Muscle of arm (tissue), 1 donor: ENCODE measurements at regions not wholly inside any gene's neighbourhood (a gene's known extent, or its start where the extent isn't known, plus 50 kb on each side); places are given as distances from the start of the nearest gene placed in this dataset.

Source experiments
- DNase-seq: peaks from one replicate; pipeline ENCODE4 v3.0.0-alpha.2; 2013

DNA sequence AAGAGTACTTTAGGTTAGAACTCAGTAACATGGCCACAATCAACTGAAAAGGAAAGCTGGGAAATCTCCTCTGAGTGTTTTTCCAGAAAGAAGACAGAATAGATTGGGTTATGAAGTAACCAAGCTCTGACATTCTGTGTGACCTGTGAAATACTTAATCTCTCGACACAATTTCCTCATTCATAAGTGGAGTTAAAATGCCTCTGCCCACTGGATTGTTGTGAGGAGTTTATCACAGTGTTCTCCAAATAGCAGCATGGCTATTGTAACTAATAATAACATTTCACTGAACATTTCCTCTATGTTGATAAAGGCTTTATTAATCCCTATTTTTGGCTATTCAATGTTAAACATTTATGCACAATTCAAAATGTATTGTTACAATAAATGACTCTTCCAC lies 311.0 kb downstream of the GABRB2 start:
- DNase-seq, result no peak

- DNase-seq, result no peak
These were observed 313.0 kb downstream of the GABRB2 start for GRCh38 chr5:161233553-161233952.

DNA sequence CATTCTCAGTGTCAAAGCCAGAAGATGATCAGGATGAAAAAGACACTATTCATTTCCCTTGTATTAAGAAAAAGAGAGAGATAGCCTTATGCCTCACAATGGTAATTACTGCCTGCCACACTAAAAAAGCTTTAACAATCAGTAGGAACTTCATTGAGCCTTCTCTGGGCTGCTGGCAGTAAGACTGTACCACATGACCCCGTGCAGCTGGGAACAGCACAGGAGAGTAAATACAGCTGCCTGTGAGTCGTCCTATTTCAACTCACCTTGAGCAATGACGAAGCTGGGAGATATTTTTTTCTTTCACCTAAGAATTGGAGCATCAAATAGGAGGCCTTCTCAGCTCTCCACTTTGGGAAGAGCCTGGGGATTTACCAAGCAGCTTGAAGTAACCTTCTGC lies 316.3 kb downstream of the GABRB2 start:
- no peak for DNase-seq

- DNase-seq, result no peak
These were observed 326.7 kb downstream of the GABRB2 start for GRCh38 chr5:161219816-161220215.

DNA sequence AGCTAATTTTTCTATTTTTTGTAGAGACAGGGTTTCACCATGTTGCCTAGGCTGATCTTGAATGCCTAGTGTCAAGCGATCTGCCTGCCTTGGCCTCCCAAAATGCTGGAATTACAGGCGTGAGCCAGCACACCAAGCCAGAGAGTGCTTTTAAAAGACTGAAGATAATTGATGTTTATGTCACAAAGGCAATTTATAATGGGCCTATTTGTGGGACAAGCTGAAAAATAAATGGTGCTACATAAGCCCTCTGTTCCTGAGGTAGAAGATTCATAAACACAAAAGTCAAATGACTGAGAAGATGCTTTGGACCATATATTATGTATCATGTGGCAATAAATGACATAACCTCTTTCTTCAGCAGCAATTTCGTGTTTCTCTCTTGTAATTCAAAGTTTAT lies 329.6 kb downstream of the GABRB2 start:
- no peak for DNase-seq

- no peak for DNase-seq
These were observed 334.3 kb downstream of the GABRB2 start for GRCh38 chr5:161212123-161212712.

DNA sequence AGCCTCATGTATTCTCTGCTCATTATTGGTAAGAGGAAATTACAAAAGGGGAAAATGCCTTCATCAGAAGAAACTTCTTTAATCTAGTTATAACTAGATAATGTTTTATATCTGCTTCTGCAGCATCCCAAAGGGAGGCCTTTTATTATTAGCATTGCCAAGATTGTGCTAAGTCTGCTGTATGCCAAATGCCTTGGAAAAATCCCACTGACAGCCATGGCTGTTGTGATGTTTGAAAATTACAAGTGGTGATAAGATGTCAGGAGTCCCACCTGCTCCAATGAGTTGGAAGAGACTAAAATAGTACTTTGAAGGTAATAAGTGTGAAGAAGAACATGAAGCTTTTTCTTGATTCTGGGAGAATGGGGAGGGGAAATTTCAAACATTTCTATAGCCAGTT lies 345.0 kb downstream of the GABRB2 start:
- no peak for DNase-seq

GRCh38 chr5:161190778-161191177 lies 338.8 kb upstream of the ATP10B start:
- no peak for DNase-seq

GRCh38 chr5:161190086-161190485 lies 338.1 kb upstream of the ATP10B start:
- no peak for DNase-seq

- no peak for DNase-seq
These were observed 337.4 kb upstream of the ATP10B start for GRCh38 chr5:161189452-161189851.

DNA sequence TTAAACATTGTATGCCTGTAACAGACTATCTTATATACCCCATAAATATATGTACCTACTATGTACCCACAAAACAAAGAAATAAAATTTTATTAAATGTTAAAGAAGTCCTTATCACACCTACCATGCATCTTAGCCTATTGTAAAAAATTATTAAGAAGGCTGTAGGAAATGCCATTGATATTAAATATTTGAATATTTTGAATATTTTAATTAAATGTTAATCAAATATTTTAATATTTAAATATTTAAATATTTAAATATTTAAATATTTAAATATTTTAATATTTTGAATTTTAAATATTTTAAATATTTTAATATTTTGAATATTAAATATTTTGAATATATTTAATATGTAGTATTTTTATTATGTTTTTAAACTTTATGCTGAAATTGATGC lies 331.5 kb upstream of the ATP10B start:
- DNase-seq, result no peak

- DNase-seq, result no peak
These were observed 324.2 kb upstream of the ATP10B start for GRCh38 chr5:161176221-161176620.

GRCh38 chr5:161169776-161170175 lies 317.8 kb upstream of the ATP10B start:
- no peak for DNase-seq

- DNase-seq, result no peak
These were observed 315.2 kb upstream of the ATP10B start for GRCh38 chr5:161167016-161167767.

DNA sequence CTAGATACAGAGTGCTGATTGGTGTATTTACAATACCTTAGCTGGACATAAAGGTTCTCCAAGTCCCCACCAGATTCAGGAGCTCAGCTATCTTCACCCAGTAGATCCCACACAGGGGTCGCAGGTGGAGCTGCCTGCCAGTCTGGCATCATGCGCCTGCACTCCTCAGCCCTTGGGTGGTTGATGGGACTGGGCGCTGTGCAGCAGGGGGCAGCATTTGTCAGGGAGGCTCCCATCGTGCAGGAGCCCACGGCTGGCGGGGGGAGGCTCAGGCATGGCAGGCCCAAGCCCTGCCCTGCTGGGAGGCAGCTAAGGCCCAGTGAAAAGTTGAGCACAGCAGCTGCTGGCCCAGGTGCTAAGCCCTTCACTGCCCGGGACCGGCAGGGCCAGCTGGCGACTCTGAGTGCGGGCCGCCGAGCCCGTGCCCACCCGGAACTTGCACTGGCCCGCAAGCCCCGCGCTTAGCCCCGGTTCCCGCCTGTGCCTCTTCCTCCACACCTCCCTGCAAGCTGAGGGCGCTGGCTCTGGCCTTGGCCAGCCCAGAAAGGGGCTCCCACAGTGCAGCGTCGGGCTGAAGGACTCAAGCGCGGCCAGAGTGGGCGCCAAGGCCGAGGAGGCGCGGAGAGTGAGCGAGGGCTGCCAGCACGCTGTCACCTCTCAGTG lies 314.1 kb upstream of the ATP10B start:
- no peak for DNase-seq

GRCh38 chr5:161157925-161158324 lies 305.9 kb upstream of the ATP10B start:
- no peak for DNase-seq

DNA sequence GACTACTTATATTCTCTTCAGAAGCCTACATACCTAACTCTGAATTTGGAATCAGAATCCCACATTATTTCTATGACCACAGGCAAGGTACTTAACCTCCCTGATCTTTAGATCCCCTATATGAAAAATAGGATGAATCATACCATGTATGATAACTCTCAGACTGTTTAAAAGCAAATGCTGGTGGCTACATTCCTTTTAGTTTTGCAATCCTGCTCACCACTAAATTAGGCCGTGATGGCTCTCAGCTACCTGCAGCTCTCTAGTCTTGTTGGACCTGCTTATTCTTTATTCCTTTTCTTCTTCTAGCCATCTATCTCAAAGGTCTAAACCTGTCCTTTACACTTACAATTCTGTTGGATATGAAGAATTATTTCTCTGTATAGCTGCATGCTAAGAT lies 303.4 kb upstream of the ATP10B start:
- DNase-seq, result no peak

- DNase-seq, result no peak
These were observed 300.5 kb upstream of the ATP10B start for GRCh38 chr5:161152415-161152940.

DNA sequence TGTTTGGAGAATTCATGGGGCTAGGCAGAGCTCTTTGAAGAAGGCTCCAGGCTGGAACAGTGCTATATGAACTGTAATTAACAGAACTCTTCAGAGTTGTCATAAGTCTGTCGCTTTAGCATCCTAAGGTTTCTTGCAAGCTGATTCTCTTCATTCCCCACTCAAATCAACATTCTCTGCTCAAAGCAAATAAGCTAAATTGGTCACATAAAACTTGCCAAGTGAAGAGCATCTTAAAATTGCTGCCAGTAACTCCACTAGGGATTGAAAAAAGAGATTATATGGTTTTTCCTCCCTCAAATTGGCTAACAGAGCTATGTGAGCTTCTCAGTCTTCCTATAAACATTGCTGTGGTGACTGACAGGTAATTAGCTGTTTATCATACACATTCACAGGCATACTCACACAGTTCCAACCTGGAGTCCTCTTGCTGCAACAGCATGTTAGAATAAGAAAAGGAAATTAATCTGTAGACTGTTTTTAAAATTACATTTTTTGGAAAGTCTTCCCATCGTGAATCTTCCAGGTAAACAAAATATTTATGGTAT lies 298.5 kb upstream of the ATP10B start:
- no peak for DNase-seq

DNA sequence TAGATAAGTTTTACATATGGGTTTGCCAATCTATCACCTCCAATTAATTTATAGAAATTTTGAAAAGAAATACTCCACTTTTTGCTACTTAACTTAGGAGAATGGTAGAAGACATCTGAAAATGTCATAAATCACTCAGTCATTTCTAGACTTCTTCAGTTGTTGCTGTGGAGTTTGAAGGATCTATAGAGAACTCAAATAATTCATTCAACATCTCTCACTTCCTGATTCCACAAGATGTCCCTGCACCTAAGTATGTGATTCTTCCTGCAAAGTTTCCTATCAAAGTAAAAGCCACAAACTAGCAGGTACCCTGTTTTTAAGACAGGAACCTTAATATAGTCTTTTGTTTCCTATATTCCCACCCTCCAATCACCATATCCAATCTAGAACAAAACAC lies 297.1 kb upstream of the ATP10B start:
- no peak for DNase-seq

DNA sequence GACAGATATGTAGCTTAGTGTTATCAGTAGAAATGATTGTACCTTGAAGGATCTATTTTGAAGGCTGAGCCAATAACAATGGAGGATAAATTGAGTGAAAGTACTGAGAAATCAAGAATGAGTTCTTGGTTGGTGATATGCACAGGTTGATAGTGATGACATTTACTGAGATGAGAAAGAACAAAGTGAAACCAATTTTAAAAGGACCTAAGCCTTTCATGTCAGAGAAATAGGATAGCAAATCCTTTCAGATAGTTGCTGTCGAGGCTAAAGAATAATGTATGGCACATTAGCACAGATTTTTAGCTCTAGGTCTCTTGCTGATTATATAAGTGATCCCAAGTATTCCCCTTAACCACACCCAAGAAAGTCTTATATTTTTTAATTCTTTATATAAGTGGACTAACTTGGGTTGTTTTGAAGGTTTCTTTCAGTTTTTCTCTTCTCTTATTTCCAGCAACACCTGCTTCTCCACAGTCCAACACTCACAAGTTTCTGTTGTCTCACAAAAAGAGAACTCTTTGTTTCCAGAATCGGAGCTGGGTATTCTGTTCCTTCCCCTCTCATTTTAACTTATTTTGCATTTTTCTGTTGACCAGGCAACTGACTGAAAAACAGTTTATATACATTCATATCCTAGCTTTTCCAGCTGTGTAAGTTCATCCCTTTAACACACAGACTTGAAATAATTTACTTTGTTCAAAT lies 286.9 kb upstream of the ATP10B start:
- no peak for DNase-seq

DNA sequence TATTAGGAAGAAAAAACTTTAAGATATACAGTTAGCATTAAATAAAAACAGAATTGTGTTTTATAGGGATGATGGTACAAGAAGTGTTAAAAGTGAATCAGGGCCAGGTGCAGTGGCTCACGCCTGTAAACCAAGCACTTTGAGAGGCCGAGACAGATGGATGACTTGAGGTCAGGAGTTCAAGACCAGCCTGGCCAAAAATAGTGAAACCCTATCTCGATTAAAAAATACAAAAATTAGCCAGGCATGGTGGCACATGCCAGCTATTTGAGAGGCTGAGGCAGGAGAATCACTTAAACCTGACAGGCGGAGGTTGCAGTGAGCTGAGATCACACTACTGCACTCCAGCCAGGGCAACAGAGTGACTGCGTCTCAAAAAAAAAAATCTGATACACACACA lies 282.9 kb upstream of the ATP10B start:
- DNase-seq, result no peak
